GM03348 (cell line): ENCODE measurements at regions not wholly inside any gene's neighbourhood (a gene's known extent, or its start where the extent isn't known, plus 50 kb on each side); places are given as distances from the start of the nearest gene placed in this dataset.
A peak's percentile ranks its signal among the peaks of the same experiment; 100 is the strongest.

ENCODE experiments used
- DNase-seq: peaks from one replicate; pipeline ENCODE4 v3.0.0; 2012; ENCODE audit warnings: low spot score

- DNase-seq: peak; percentile 80
Measured at GRCh38 chr14:49999146-49999761, 106.4 kb downstream of the ARF6 start.

- DNase-seq: peak; percentile 59
Measured at GRCh38 chr14:49999826-50000379, 107.0 kb downstream of the ARF6 start.

GRCh38 chr14:50000380-50001150 lies 107.7 kb downstream of the ARF6 start:
- peak; percentile 85 for DNase-seq

- DNase-seq: peak; percentile 80
Measured at GRCh38 chr14:50001151-50001998, 108.5 kb downstream of the ARF6 start.

GRCh38 chr14:50001999-50002925 lies 109.4 kb downstream of the ARF6 start:
- no peak for DNase-seq

GRCh38 chr14:50002926-50003212 lies 110.0 kb downstream of the ARF6 start:
- no peak for DNase-seq

- DNase-seq: peak; percentile 87
Measured at GRCh38 chr14:50003213-50004021, 110.5 kb downstream of the ARF6 start.

GRCh38 chr14:50006141-50006540 lies 110.2 kb downstream of the VCPKMT start:
- no peak for DNase-seq

GRCh38 chr14:50007123-50007903 lies 109.1 kb downstream of the VCPKMT start:
- DNase-seq: no peak

GRCh38 chr14:50008562-50008961 lies 107.8 kb downstream of the VCPKMT start:
- no peak for DNase-seq

- DNase-seq: no peak
Measured at GRCh38 chr14:50008974-50009373, 107.4 kb downstream of the VCPKMT start.

- DNase-seq: peak; percentile 57
Measured at GRCh38 chr14:50010752-50011151, 105.6 kb downstream of the VCPKMT start.

GRCh38 chr14:50011242-50011641 lies 105.1 kb downstream of the VCPKMT start:
- DNase-seq: no peak

- DNase-seq: peak; percentile 68
Measured at GRCh38 chr14:50012644-50013043, 103.7 kb downstream of the VCPKMT start.

- DNase-seq: no peak
Measured at GRCh38 chr14:50013198-50013918, 103.0 kb downstream of the VCPKMT start.

GRCh38 chr14:50013934-50014333 lies 102.4 kb downstream of the VCPKMT start:
- DNase-seq: no peak

- DNase-seq: no peak
Measured at GRCh38 chr14:50014809-50015430, 101.5 kb downstream of the VCPKMT start.

- DNase-seq: no peak
Measured at GRCh38 chr14:50015716-50016115, 100.7 kb downstream of the VCPKMT start.
